ENCODE measurements at regions not wholly inside any gene's neighbourhood (a gene's known extent, or its start where the extent isn't known, plus 50 kb on each side); places are given as distances from the start of the nearest gene placed in this dataset.

GRCh38 chr4:10877076-10877475 lies 192.5 kb upstream of the CLNK start:
- TF ChIP-seq ZNF274 (IDR thresholded peaks at IDR 0.05; ENCODE audit: low read depth, low read length) = no peak
- no peak for TF ChIP-seq YY1 (IDR thresholded peaks at IDR 0.05; ENCODE audit: insufficient read depth, insufficient read length)

All from NT2/D1 (cell line).